Left lung (tissue), 4 donors: ENCODE measurements at regions not wholly inside any gene's neighbourhood (a gene's known extent, or its start where the extent isn't known, plus 50 kb on each side); places are given as distances from the start of the nearest gene placed in this dataset.
A peak's percentile ranks its signal among the peaks of the same experiment; 100 is the strongest.

Source experiments
- ATAC-seq: fragments of 200-7000 bp; cut with Tn5 transposase; one replicate; pipeline ENCODE4 v1.9.1; 2020; ENCODE audit warnings: moderate library complexity
- DNase-seq, 4 donors: peaks; one replicate each; pipeline ENCODE4 v3.0.0-alpha.2; 2013 to 2020
- H3K27ac ChIP-seq, 2 donors: fragments of 200-600 bp; sonication (generic) in 1 of 2; one replicate each; pipeline versions ENCODE4 v1.5.0 to v1.8.0; 2020 to 2021
- H3K27me3 ChIP-seq, 2 donors: fragments of 200-600 bp; sonication (generic) in 1 of 2; one replicate each; pipeline versions ENCODE4 v1.5.0 to v1.8.0; 2020 to 2021
- H3K36me3 ChIP-seq, 2 donors: fragments of 200-600 bp; sonication (generic) in 1 of 2; one replicate each; pipeline versions ENCODE4 v1.5.0 to v1.8.0; 2020 to 2021
- H3K4me1 ChIP-seq, 2 donors: fragments of 200-600 bp; one replicate each; pipeline ENCODE4 v1.8.0; 2021
- H3K4me3 ChIP-seq, 2 donors: fragments of 200-600 bp; sonication (generic) in 1 of 2; one replicate each; pipeline versions ENCODE4 v1.5.0 to v1.8.0; 2020 to 2021; ENCODE audit warnings: mild to moderate bottlenecking in 1 of 2
- H3K9me3 ChIP-seq, 2 donors: fragments of 200-600 bp; sonication (generic) in 1 of 2; one replicate each; pipeline versions ENCODE4 v1.5.0 to v1.8.0; 2020 to 2021
- CTCF ChIP-seq, 2 donors: fragments of 200-600 bp; sonication (generic) in 1 of 2; IDR thresholded peaks; one replicate each; pipeline versions ENCODE4 v1.5.0 to v1.8.0; 2021; ENCODE audit warnings: antibody characterized with exemption in 2 of 2
- intact Hi-C, 2 donors: fragments of 100-400 bp; cut with DNase I; formaldehyde crosslinking; loops; one replicate each; pipeline versions ENCODE4 v1.11.2 to v1.14.2; 2022
- donor health status: DM: no; HTN: yes; CAD: no.
- donor health status: DM: no; HTN: no; CAD: no.

GRCh38 chr6:140571145-140571544 lies 1196.7 kb upstream of the CITED2 start:
- DNase-seq (no peak), ATAC-seq (no peak)
- H3K4me1 ChIP-seq = no peaks in the 10 kb centered on the region
- no peaks in the 10 kb centered on the region for H3K27me3 ChIP-seq
- H3K4me3 ChIP-seq = no peak overlapping the region
- no peaks in the 10 kb centered on the region for H3K36me3 ChIP-seq
- no peak for TF ChIP-seq CTCF (IDR thresholded peaks at IDR 0.05)
- no peaks in the 10 kb centered on the region for H3K9me3 ChIP-seq
- no peak overlapping the region for H3K27ac ChIP-seq
- intact Hi-C loops = no loop called here

GRCh38 chr6:140567466-140567865 lies 1193.0 kb upstream of the CITED2 start:
- intact Hi-C loops = no loop called here
- H3K36me3 ChIP-seq = no peaks in the 10 kb centered on the region
- no peak for ATAC-seq

DNA sequence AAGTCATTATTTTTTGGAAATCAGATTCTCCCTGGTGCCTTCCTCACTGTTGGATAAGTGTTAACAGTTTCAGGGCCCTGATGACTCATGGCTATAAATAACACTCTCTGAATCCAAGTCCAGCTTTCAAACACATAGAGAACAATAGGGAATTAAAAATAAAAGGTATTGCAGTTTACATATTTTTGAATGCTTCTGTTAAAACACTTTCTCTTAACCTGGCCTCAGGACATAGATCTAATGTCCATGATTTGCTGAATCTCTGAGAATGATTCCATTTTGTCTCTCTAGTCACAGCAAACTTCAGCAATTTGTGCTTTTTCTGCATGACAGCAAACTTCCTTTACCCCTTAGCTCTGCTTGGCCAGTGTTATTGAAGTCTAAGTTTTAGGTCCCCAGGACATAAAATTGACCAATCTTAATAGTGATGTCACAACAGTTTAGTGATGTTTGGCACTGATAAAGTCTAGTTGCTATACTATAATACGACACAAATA lies 1192.4 kb upstream of the CITED2 start:
- Histone ChIP-seq H3K36me3 (no peaks in the 10 kb centered on the region), H3K27ac (peak overlapping the region in 1 of 2 donors; percentile 36), H3K9me3 (no peaks in the 10 kb centered on the region), H3K4me3 (no peak overlapping the region), H3K27me3 (no peaks in the 10 kb centered on the region), H3K4me1 (no peaks in the 10 kb centered on the region)
- no peak for TF ChIP-seq CTCF (IDR thresholded peaks at IDR 0.05)
- ATAC-seq (peak; percentile 69), DNase-seq (no peak)
- intact Hi-C loops = no loop called here

More at GRCh38 chr6:140567466-140567865, 1193.0 kb upstream of the CITED2 start:
- H3K4me1 ChIP-seq = no peaks in the 10 kb centered on the region
- H3K4me3 ChIP-seq = no peak overlapping the region
- H3K27me3 ChIP-seq = no peaks in the 10 kb centered on the region
- DNase-seq = no peak
- no peak for TF ChIP-seq CTCF (IDR thresholded peaks at IDR 0.05)
- H3K9me3 ChIP-seq = no peaks in the 10 kb centered on the region
- H3K27ac ChIP-seq = no peak overlapping the region

DNA sequence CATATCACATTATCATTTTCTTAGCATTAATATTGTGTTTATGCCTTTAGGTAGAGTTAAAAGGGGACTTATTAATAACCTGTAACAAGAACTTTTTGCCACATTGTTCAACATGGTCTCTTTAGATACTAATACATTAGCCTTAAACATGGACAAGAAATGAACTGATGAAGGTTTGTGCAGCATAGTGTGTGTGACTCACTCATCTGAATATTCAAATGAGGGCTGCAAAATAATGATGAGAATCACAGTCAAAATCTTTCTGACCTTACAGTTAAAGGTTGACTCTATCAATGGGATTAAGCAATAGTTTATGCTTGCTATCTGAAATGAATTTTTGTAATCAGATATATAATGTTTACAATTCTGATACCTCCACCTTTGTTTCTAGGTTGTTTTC lies 1189.3 kb upstream of the CITED2 start:
- no peaks in the 10 kb centered on the region for H3K4me1 ChIP-seq
- no peaks in the 10 kb centered on the region for H3K36me3 ChIP-seq
- no peak for ATAC-seq
- H3K27me3 ChIP-seq = no peaks in the 10 kb centered on the region
- H3K9me3 ChIP-seq = no peaks in the 10 kb centered on the region
- no peak overlapping the region for H3K27ac ChIP-seq
- no peak overlapping the region for H3K4me3 ChIP-seq
- DNase-seq = no peak
- no peak for TF ChIP-seq CTCF (IDR thresholded peaks at IDR 0.05)
- intact Hi-C loops = no loop called here

- Histone ChIP-seq H3K27ac (no peak overlapping the region), H3K4me3 (no peak overlapping the region), H3K9me3 (no peaks in the 10 kb centered on the region), H3K4me1 (no peaks in the 10 kb centered on the region), H3K36me3 (no peaks in the 10 kb centered on the region), H3K27me3 (no peaks in the 10 kb centered on the region)
- DNase-seq (no peak), ATAC-seq (no peak)
- intact Hi-C loops = no loop called here
- TF ChIP-seq CTCF (IDR thresholded peaks at IDR 0.05) = no peak
These were observed 1187.3 kb upstream of the CITED2 start for GRCh38 chr6:140561701-140562100.
